Hematopoietic multipotent progenitor cell treated with erythropoietin and hydrocortisone succinate and interleukin-3 and kit ligand, for 6 days (in vitro differentiated cells): ENCODE measurements at regions not wholly inside any gene's neighbourhood (a gene's known extent, or its start where the extent isn't known, plus 50 kb on each side); places are given as distances from the start of the nearest gene placed in this dataset.
A peak's percentile ranks its signal among the peaks of the same experiment; 100 is the strongest.

Experiments
- DNase-seq: peaks from one replicate; pipeline ENCODE4 v3.0.0-alpha.2; 2015

GRCh38 chr4:188872809-188873208, 733.6 kb downstream of the TRIML1 start:
- DNase-seq = no peak

DNA sequence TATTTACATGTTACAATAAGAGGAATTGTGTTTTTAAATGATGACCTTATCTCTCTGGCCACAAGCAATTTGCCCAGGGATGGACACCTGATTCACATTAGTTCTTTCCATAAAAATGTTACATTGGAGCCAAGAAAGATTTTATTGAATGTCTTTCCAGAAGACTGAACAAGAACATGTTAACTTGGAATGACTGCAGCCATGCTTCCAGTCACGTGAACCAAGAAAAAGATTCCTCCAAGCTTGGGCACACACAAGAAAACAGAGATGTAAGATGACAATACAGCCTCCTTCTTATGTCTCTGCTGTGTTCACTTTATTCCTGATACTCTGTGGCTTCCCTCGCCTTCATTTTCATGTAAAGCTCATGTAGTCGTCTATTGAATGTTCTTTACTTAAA, 737.6 kb downstream of the TRIML1 start:
- DNase-seq = no peak

DNA sequence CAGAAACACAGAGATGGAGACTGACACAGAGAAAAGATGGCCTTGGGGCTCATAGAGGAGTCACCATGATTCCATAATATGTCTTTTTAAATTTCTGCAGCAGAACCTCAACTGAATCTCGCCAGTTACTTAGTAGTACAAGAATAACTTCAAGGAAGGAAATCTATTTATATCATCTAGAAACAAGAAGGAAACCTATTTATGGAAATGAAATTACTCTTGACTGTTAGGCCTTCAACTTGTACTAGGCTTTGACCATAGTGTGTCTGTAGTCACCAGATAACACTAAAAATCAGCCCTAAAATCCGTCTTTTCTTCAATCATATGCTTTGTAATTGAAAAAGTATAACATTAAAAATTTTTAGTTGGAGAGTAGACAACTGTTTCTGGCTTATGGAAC, 740.4 kb downstream of the TRIML1 start:
- DNase-seq = peak; percentile 1

GRCh38 chr4:188887905-188888304, 748.7 kb downstream of the TRIML1 start:
- DNase-seq = no peak

GRCh38 chr4:188892837-188893236, 753.6 kb downstream of the TRIML1 start:
- DNase-seq = no peak

DNA sequence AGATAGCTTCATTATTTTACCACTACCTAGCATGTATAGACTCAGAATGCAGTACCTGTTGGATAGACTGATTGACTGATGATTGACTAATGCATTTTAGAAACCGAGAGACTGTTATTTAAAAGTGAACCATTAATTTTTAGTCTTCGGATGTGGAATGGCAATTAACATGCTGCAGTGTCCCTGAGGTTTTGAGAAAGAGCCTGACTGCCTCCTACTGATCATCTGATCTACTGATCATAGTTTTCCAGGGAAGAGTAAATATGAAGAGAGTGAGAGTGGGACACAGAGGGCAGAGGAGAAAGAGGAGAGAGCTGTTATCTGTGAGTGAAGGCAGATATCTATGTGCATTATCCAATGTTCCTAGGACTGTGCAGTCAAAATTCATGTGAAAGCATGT, 764.7 kb downstream of the TRIML1 start:
- DNase-seq = no peak

DNA sequence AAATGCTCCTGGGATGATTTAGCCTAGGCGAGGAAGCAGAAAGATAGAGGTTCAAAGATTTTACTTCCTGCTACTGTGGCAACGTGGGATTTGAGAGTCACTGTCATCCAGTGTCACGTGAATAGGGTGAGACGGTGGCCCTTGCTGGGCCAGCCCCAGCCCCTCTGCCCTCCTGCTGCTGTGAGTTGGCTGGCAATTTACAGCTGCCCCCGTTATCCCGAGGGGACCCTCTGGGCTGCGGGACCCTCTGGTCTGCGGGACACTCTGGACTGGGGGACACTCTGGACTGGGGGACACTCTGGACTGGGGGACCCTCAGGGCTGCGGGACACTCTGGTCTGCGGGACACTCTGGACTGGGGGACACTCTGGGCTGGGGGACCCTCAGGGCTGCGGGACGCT, 765.4 kb downstream of the TRIML1 start:
- no peak for DNase-seq

DNA sequence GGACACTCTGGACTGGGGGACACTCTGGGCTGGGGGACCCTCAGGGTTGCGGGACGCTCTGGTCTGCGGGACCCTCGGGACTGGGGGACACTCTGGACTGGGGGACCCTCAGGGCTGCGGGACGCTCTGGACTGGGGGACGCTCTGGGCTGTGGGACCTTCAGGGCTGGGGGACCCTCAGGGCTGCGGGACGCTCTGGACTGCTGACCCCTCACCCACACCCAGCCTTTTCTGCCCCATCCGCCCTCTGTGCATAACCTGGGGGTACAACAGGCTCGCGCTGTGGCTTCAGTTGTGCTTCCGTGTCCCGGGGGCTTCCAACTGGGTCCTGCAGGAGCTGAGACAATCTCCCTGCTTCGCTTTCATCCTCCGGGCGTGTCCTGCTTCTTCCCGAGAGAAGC, 766.0 kb downstream of the TRIML1 start:
- no peak for DNase-seq

- DNase-seq = no peak
These were observed 772.0 kb downstream of the TRIML1 start for GRCh38 chr4:188911199-188911598.

- DNase-seq = no peak
These were observed 772.5 kb downstream of the TRIML1 start for GRCh38 chr4:188911707-188912106.

GRCh38 chr4:188915175-188915574, 775.9 kb downstream of the TRIML1 start:
- no peak for DNase-seq

GRCh38 chr4:188918787-188919186, 779.5 kb downstream of the TRIML1 start:
- no peak for DNase-seq

- DNase-seq = no peak
These were observed 791.6 kb downstream of the TRIML1 start for GRCh38 chr4:188930822-188931221.

DNA sequence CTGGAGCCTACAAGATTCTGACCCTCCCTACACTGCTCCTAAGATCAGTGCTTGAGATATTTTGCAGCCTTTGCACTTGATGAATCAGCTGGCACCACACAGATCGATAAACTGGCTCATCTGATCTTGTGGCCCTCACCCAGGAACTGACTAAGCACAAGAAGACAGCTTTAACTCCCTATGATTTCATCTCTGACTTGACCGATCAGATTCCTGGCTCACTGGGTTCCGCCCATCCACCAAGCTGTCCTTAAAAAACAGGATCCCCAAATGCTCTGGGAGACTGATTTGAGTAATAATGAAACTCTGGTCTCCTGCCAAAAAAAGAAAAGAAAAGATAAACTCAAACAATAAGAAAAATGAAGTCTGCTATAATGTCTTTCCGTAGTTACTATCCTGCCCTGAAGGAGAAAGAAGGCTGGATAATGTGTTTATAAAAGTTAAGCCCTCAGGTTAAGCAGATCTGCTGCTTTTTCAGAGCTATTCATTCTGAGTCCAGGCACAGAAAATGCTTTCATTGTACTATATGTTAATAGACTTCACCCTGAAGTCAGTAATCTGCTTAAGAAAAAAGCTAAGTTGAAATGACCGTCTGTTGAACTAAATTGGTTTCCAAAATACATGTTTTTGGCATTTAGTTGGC, 795.2 kb downstream of the TRIML1 start:
- DNase-seq = no peak

DNA sequence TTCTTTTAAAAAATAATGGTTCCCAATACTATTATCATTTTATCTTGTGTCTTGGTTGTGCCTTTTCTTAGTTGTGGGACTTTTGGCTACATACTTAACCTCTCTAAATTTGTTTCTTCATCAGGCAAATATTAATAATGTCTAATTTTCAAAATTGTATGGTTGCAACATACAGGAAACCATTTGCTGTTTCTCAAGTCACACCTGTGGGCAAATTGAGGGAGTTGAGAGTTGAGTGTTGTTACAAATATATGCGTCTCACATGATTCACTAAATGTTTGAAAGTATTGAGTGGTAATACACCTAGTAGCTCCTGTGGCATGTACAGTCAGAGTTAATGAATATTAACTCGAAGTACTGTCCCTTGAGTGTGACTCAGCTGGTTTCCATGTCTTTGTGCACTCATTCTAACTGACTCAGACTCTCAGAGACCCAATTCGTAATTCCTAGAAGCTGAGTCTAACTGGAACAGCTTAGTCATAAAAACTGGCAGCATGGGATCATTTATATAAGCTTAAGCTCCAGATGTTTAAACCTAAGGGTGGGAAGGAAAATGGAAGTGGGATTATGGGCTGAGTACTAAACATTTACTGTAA, 802.4 kb downstream of the TRIML1 start:
- no peak for DNase-seq

DNA sequence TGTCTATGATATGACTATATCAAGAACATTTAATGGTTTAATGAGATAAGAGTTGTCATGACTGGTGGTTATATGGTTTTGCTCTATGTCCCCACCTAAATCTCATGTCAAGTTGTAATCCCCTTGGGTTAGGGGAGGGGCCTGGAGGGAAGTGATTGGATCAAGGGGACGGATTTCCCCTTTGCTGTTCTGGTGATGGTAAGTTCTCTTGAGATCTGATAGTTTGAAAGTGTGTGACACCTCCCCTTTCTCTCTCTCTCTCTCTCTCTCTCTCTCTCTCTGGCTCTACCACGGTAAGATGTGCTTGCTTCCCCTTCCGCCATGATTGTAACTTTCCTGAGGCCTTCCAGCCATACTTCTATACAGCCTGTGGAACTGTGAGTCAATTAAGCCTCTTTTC, 803.4 kb downstream of the TRIML1 start:
- DNase-seq = no peak

DNA sequence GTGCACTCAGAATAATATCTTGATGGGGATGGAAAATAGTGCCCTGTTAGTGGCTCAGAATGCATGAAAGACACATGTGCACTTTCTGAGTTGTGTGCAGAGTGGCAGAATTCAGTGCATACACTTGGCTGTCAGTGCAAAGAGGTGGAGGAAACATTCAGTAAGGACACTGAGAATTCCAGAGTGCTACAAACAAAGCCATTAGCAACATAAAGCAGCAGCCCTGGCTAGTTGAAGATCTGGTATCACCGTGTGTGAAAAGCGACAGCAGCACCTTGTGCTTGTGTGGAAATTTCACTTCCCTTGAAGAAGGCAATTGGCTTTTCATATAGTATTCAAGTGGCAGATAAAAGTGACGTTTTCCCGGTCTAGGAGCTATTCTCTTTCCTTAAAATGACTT, 810.4 kb downstream of the TRIML1 start:
- no peak for DNase-seq

DNA sequence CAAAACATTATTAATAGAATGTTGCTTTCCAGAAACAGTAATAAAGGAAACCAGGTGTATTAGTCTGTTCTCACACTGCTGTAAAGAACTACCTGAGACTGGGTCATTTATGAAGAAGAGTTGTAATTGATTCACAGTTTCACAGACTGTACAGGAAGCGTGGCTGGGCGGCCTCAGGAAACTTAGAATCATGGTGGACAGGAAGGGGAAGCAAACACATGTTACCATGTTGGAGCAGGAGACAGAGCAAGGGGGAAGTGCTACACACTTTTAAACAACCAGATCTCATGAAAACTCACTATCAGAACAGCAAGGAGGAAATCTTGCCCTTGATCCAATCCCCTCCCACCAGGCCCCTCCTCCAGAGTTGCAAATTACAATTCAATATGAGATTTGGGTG, 815.8 kb downstream of the TRIML1 start:
- DNase-seq = no peak

- no peak for DNase-seq
These were observed 817.3 kb downstream of the TRIML1 start for GRCh38 chr4:188956566-188956965.

GRCh38 chr4:188958346-188958745, 819.1 kb downstream of the TRIML1 start:
- no peak for DNase-seq

- DNase-seq = no peak
These were observed 820.2 kb downstream of the TRIML1 start for GRCh38 chr4:188959424-188959823.

DNA sequence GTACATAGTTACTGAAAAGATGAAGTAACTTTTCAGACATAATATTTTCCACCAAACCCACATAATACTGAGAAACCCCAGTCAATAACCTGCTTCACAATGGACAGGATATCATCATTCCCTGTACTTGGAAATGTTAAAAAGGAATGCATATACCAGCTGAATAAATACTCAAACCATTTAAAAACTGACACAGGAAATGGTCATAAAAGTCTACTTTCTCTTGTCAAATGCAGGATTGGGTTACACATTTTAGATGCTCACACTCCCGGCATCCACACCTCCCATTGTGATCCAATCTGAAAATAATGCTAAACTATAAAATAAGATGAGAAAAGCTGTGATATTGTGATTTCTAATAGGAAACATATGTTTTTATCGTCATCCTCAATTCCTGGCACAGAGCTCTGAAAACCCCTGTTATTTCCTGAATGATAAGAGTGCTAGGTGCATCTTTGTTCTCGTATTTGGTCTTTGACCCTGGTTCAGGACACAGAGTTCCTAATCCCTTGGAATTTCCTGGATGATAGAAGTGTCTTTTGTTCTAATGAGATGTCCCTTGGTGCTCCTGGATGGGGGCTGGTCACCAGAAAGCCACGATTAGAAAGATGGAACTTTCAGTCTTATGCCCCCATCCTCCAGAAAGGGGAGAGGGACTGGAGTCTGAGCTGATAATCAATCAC, 821.3 kb downstream of the TRIML1 start:
- DNase-seq = no peak

- peak; percentile 10 for DNase-seq
These were observed 831.9 kb downstream of the TRIML1 start for GRCh38 chr4:188971125-188971524.

- DNase-seq = no peak
These were observed 836.0 kb downstream of the TRIML1 start for GRCh38 chr4:188975271-188975670.
